Retinal pigment epithelial cell (primary cell): ENCODE measurements at regions not wholly inside any gene's neighbourhood (a gene's known extent, or its start where the extent isn't known, plus 50 kb on each side); places are given as distances from the start of the nearest gene placed in this dataset.

Experiments
- DNase-seq: peaks from one replicate; pipeline ENCODE4 v3.0.0-alpha.2; 2010; ENCODE audit warnings: low read depth
- H3K4me3 ChIP-seq: 2 replicates; pipeline ENCODE4 v1.5.1; 2011; ENCODE audit warnings: mild to moderate bottlenecking, low read length, control low read depth, moderate library complexity
- CTCF ChIP-seq: conservative IDR thresholded peaks from 2 replicates; pipeline ENCODE4 v1.5.1; 2011; ENCODE audit warnings: low read depth, low read length, control low read depth, inconsistent platforms

- DNase-seq: no peak
- H3K4me3 ChIP-seq: no peak overlapping the region
- no peak for TF ChIP-seq CTCF
These were observed 73.1 kb upstream of the OLFM4 start for GRCh38 chr13:52955472-52955874.

GRCh38 chr13:52954838-52955237 is 73.8 kb upstream of the OLFM4 start:
- H3K4me3 ChIP-seq: no peak overlapping the region
- TF ChIP-seq CTCF: no peak
- DNase-seq: no peak

GRCh38 chr13:52950436-52950956 is 78.1 kb upstream of the OLFM4 start:
- no peak for TF ChIP-seq CTCF
- H3K4me3 ChIP-seq: no peak overlapping the region
- no peak for DNase-seq

GRCh38 chr13:52949742-52950141 is 78.9 kb upstream of the OLFM4 start:
- no peak for TF ChIP-seq CTCF
- H3K4me3 ChIP-seq: no peak overlapping the region
- no peak for DNase-seq

- H3K4me3 ChIP-seq: no peak overlapping the region
- no peak for TF ChIP-seq CTCF
- no peak for DNase-seq
These were observed 79.6 kb upstream of the OLFM4 start for GRCh38 chr13:52949044-52949443.

- H3K4me3 ChIP-seq: no peak overlapping the region
- DNase-seq: no peak
- TF ChIP-seq CTCF: no peak
These were observed 80.7 kb upstream of the OLFM4 start for GRCh38 chr13:52947921-52948373.

- no peak overlapping the region for H3K4me3 ChIP-seq
- no peak for DNase-seq
- TF ChIP-seq CTCF: no peak
These were observed 83.3 kb upstream of the OLFM4 start for GRCh38 chr13:52945348-52945747.
